HCT116 (cell line): ENCODE measurements at regions not wholly inside any gene's neighbourhood (a gene's known extent, or its start where the extent isn't known, plus 50 kb on each side); places are given as distances from the start of the nearest gene placed in this dataset.

Experiments
- ATAC-seq: fragments of 200-7000 bp; cut with Tn5 transposase; 2 replicates; pipeline ENCODE4 v1.9.1; 2020; ENCODE audit warnings: mild to moderate bottlenecking, moderate library complexity
- BruUV-seq: library from RNA; stranded (reverse); fragments of 400-500 nt; replicated peaks from 2 replicates; lab custom pipeline; 2021; lab: Mats Ljungman, UMichigan
- CTCF ChIA-PET: fragments of 300-600 bp; sonication (Branson Sonifier 250); formaldehyde crosslinking; loops from one replicate; lab custom pipeline; 2021; ENCODE audit warnings: antibody characterized with exemption; lab: Charles Lee
- POLR2A ChIA-PET: fragments of 300-600, 350-600 bp; sonication (Branson Sonifier 250); formaldehyde crosslinking; loops from one replicate; lab custom pipeline; 2021; ENCODE audit warnings: antibody characterized with exemption; lab: Charles Lee
- RAD21 ChIA-PET, 2 experiments: fragments of 300-600 bp; sonication (Branson Sonifier 250); formaldehyde crosslinking; loops; one replicate each; lab custom pipeline; 2023; ENCODE audit warnings: low total read pairs in 2 of 2; ENCODE audit not compliant: uncharacterized antibody in 2 of 2, unreplicated experiment in 2 of 2, low non-redundant PET in 1 of 2; lab: Charles Lee
- DNase-seq: peaks from one replicate; pipeline ENCODE4 v3.0.0-alpha.2; 2010; ENCODE audit warnings: low read depth, low spot score
- H2AFZ ChIP-seq: fragments of 200-600 bp; shearing (Covaris generic), sonication (generic); 2 replicates; pipeline ENCODE4 v1.6.1; 2017; ENCODE audit warnings: low read depth, mixed run types, mixed read lengths, antibody characterized with exemption, low read length; ENCODE audit not compliant: poor library complexity, severe bottlenecking
- H3K27ac ChIP-seq: 2 replicates; pipeline ENCODE4 v1.5.1; 2012; ENCODE audit warnings: low read depth, low read length
- H3K27me3 ChIP-seq: fragments of 200-600 bp; sonication (generic); 2 replicates; pipeline ENCODE4 v1.6.1; 2016; ENCODE audit warnings: mixed run types, low read length, mixed read lengths; ENCODE audit not compliant: insufficient read depth
- H3K36me3 ChIP-seq, 2 experiments: fragments of 200-500 bp in 1 of 2; fragments of 200-600 bp in 1 of 2; sonication (Bioruptor generic) in 1 of 2; sonication (generic) in 1 of 2; 2 replicates each; pipeline versions ENCODE4 v1.5.1 to v1.6.1; 2014 to 2016; ENCODE audit warnings: low read length in 2 of 2, inconsistent platforms in 1 of 2, mixed read lengths in 1 of 2, mixed run types in 1 of 2; ENCODE audit not compliant: insufficient read depth in 2 of 2, control insufficient read depth in 1 of 2
- H3K4me1 ChIP-seq, 2 experiments: fragments of 200-600 bp in 1 of 2; sonication (generic) in 1 of 2; 2 replicates each; pipeline versions ENCODE4 v1.5.1 to v1.6.1; 2012 to 2017; ENCODE audit warnings: low read length in 2 of 2, inconsistent platforms in 1 of 2, mild to moderate bottlenecking in 1 of 2, mixed read lengths in 1 of 2, mixed run types in 1 of 2, moderate library complexity in 1 of 2; ENCODE audit not compliant: insufficient read depth in 2 of 2, control insufficient read depth in 1 of 2
- H3K4me2 ChIP-seq: fragments of 200-600 bp; sonication (generic); 2 replicates; pipeline ENCODE4 v1.6.1; 2017; ENCODE audit warnings: mixed run types, low read length, mixed read lengths
- H3K4me3 ChIP-seq, 2 experiments: fragments of 200-600 bp in 1 of 2; sonication (generic) in 1 of 2; replicated peaks in 1 of 2; 2 replicates each; pipeline ENCODE4 v1.5.1; 2011 to 2016; ENCODE audit warnings: low read length in 2 of 2, control low read depth in 1 of 2, low read depth in 1 of 2, mild to moderate bottlenecking in 1 of 2, mixed read lengths in 1 of 2, mixed run types in 1 of 2
- H3K79me2 ChIP-seq: fragments of 200-600 bp; sonication (generic); 2 replicates; pipeline ENCODE4 v1.6.1; 2017; ENCODE audit warnings: mild to moderate bottlenecking, mixed run types, low read length, moderate library complexity, mixed read lengths; ENCODE audit not compliant: insufficient read depth
- H3K9ac ChIP-seq: fragments of 200-600 bp; sonication (generic); 2 replicates; pipeline ENCODE4 v1.6.1; 2016; ENCODE audit warnings: low read length, mixed read lengths
- H3K9me2 ChIP-seq: fragments of 200-600 bp; sonication (generic), shearing (Covaris generic); 2 replicates; pipeline ENCODE4 v1.6.1; 2017; ENCODE audit warnings: mixed run types, mild to moderate bottlenecking, moderate library complexity; ENCODE audit not compliant: insufficient read depth
- H3K9me3 ChIP-seq, 2 experiments: fragments of 200-500 bp in 1 of 2; fragments of 200-600 bp in 1 of 2; sonication (Bioruptor generic) in 1 of 2; sonication (generic) in 1 of 2; 2 replicates each; pipeline ENCODE4 v1.6.1; 2014 to 2017; ENCODE audit warnings: low read length in 2 of 2, mixed read lengths in 2 of 2, inconsistent platforms in 1 of 2, low read depth in 1 of 2, mild to moderate bottlenecking in 1 of 2, mixed run types in 1 of 2, moderate library complexity in 1 of 2; ENCODE audit not compliant: control insufficient read depth in 1 of 2, insufficient read depth in 1 of 2
- H4K20me1 ChIP-seq: fragments of 200-600 bp; sonication (generic), shearing (Covaris generic); 2 replicates; pipeline ENCODE4 v1.6.1; 2017; ENCODE audit warnings: mixed run types, mild to moderate bottlenecking, moderate library complexity; ENCODE audit not compliant: insufficient read depth
- CBX3 ChIP-seq: IDR thresholded peaks from 2 replicates; pipeline ENCODE4 v1.6.1; 2012; ENCODE audit warnings: low read depth
- EZH2 ChIP-seq: fragments of 200-600 bp; sonication (generic); IDR thresholded peaks from 2 replicates; pipeline ENCODE4 v1.6.1; 2017; ENCODE audit warnings: antibody characterized with exemption, mixed run types
- EZH2phosphoT487 ChIP-seq: fragments of 200-600 bp; IDR thresholded peaks from 2 replicates; pipeline ENCODE4 v1.6.1; 2018; ENCODE audit warnings: antibody characterized with exemption, borderline replicate concordance
- FOSL1 ChIP-seq: IDR thresholded peaks from 2 replicates; pipeline ENCODE4 v1.6.1; 2012; ENCODE audit warnings: low read depth
- JUND ChIP-seq: IDR thresholded peaks from 2 replicates; pipeline ENCODE4 v1.6.1; 2012
- MAX ChIP-seq: IDR thresholded peaks from 2 replicates; pipeline ENCODE4 v1.6.1; 2012
- POLR2A ChIP-seq: IDR thresholded peaks from 2 replicates; pipeline ENCODE4 v1.7.0; 2011; ENCODE audit warnings: borderline replicate concordance; ENCODE audit not compliant: insufficient read depth, insufficient read length; ENCODE audit errors: extremely low read depth
- POLR2AphosphoS5 ChIP-seq: IDR thresholded peaks from 2 replicates; pipeline ENCODE4 v1.6.1; 2011; ENCODE audit warnings: mild to moderate bottlenecking, low read depth, low read length, moderate library complexity
- REST ChIP-seq: IDR thresholded peaks from 2 replicates; pipeline ENCODE4 v1.6.1; 2012; ENCODE audit warnings: low read depth
- SIN3A ChIP-seq: IDR thresholded peaks from 2 replicates; pipeline ENCODE4 v1.6.1; 2012; ENCODE audit warnings: low read depth
- SP1 ChIP-seq: IDR thresholded peaks from 2 replicates; pipeline ENCODE4 v1.6.1; 2012; ENCODE audit warnings: low read depth
- TCF7L2 ChIP-seq: IDR thresholded peaks from 2 replicates; pipeline ENCODE4 v1.7.0; 2011; ENCODE audit warnings: borderline replicate concordance, inconsistent platforms; ENCODE audit not compliant: insufficient read depth, insufficient read length; ENCODE audit errors: extremely low read depth
- YY1 ChIP-seq: IDR thresholded peaks from 2 replicates; pipeline ENCODE4 v1.6.1; 2011; ENCODE audit warnings: low read length, low read depth, moderate library complexity, mild to moderate bottlenecking; ENCODE audit not compliant: insufficient replicate concordance; ENCODE audit errors: extremely low read depth
- ZFX ChIP-seq: fragments of 450-650 bp; IDR thresholded peaks from 2 replicates; pipeline ENCODE4 v1.6.1; 2017
- ZNF274 ChIP-seq: fragments of 200-500 bp; sonication (Bioruptor generic); IDR thresholded peaks from 2 replicates; pipeline ENCODE4 v1.6.1; 2014; ENCODE audit warnings: mild to moderate bottlenecking, low read depth, low read length, inconsistent platforms
- intact Hi-C: fragments of 100-400 bp; cut with micrococcal nuclease; formaldehyde crosslinking; loops from 2 replicates; pipeline ENCODE4 v1.10.0; 2022

DNA sequence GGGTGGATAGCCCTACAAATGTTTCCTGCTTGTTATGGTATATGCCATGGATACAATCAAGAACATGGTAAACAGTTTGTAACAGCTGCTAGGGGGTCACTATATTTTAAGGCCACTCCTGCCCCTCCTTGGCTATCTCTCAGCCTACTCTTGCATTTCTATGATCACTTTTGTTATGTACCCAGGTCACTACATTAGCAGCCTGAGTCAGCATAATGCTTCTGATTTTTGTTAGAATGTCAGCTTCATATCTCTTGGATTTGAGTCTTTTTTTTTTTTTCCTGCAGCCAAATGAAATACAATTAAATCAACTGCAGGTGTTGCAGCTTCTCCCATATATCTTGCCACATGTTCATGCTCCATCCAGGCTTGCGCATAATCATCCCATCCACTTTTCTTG, 629.7 kb upstream of the GRAMD2B start:
- no peak overlapping the region for H3K4me2 ChIP-seq
- H3K9ac ChIP-seq = no peak overlapping the region
- no TSS peak for BruUV-seq
- H3K4me1 ChIP-seq = no peaks in the 10 kb centered on the region
- ChIA-PET RAD21 (no interaction called here), CTCF (no interaction called here)
- no peaks in the 10 kb centered on the region for H3K9me3 ChIP-seq
- no peaks in the 10 kb centered on the region for H3K36me3 ChIP-seq
- H3K9me2 ChIP-seq = no peaks in the 10 kb centered on the region
- H3K4me3 ChIP-seq = no peak overlapping the region
- no peaks in the 10 kb centered on the region for H4K20me1 ChIP-seq
- H2AFZ ChIP-seq = no peak overlapping the region
- ATAC-seq (no peak), DNase-seq (no peak)
- no peak for TF ChIP-seq TCF7L2
- no peak for TF ChIP-seq SIN3A
- TF ChIP-seq EZH2phosphoT487 = no peak
- no peak for TF ChIP-seq ZFX
- TF ChIP-seq ZNF274 = no peak
- TF ChIP-seq, all 23 proteins: peak for 0
- intact Hi-C loops = no loop called here
- H3K79me2 ChIP-seq = no peaks in the 10 kb centered on the region
- no peaks in the 10 kb centered on the region for H3K27me3 ChIP-seq
- H3K27ac ChIP-seq = no peak overlapping the region
- POLR2A ChIA-PET = no interaction called here

- intact Hi-C loops = no loop called here
- POLR2A ChIA-PET = no interaction called here
- no TSS peak for BruUV-seq
- H3K27ac ChIP-seq = no peak overlapping the region
- no peak for DNase-seq
- no peak overlapping the region for H2AFZ ChIP-seq
- H3K9me3 ChIP-seq = no peaks in the 10 kb centered on the region
- ATAC-seq = no peak
- H3K9ac ChIP-seq = no peak overlapping the region
- no peaks in the 10 kb centered on the region for H3K27me3 ChIP-seq
- no peaks in the 10 kb centered on the region for H3K79me2 ChIP-seq
- H3K4me1 ChIP-seq = no peaks in the 10 kb centered on the region
- CTCF ChIA-PET = no interaction called here
- no peaks in the 10 kb centered on the region for H3K36me3 ChIP-seq
- H3K4me2 ChIP-seq = no peak overlapping the region
- H3K4me3 ChIP-seq = no peak overlapping the region
- TF ChIP-seq REST (no peak), ZFX (no peak), ZNF274 (no peak), MAX (no peak), TCF7L2 (no peak), FOSL1 (no peak), CBX3 (no peak), JUND (no peak), SP1 (no peak), POLR2A (no peak), POLR2AphosphoS5 (no peak), EZH2 (no peak), YY1 (no peak)
- H3K9me2 ChIP-seq = no peaks in the 10 kb centered on the region
- RAD21 ChIA-PET = no interaction called here
- no peaks in the 10 kb centered on the region for H4K20me1 ChIP-seq
Measured at GRCh38 chr5:125794922-125795321, 628.3 kb upstream of the GRAMD2B start.
